ENCODE measurements at regions not wholly inside any gene's neighbourhood (a gene's known extent, or its start where the extent isn't known, plus 50 kb on each side); places are given as distances from the start of the nearest gene placed in this dataset.
"Not testable (repeated sequence)": the region's sequence is repeated elsewhere in the genome, so short reads cannot be mapped to it uniquely, and the experiment has no call there.

DNA sequence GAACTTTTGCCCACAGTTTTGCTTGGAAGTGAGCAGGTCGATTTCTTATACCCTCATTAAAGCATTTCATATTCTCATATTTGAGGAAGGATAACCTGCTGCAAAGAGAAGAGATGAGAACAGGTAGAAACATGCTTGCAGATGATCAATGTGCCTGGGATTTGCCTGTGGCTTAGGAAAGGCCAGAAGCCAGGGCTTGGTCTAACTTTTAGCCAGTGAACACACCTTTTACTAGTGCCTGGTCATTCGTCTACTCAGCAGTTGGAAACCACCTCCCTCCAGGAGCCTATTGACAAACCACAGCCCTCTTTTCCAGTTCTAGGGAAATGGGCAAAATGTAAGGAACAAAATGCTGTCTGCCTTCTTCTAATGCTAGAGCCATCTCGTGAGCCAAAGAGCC lies 518.3 kb downstream of the ADRA2A start:
- DNase-seq (ENCODE audit: low read depth) = no peak

DNA sequence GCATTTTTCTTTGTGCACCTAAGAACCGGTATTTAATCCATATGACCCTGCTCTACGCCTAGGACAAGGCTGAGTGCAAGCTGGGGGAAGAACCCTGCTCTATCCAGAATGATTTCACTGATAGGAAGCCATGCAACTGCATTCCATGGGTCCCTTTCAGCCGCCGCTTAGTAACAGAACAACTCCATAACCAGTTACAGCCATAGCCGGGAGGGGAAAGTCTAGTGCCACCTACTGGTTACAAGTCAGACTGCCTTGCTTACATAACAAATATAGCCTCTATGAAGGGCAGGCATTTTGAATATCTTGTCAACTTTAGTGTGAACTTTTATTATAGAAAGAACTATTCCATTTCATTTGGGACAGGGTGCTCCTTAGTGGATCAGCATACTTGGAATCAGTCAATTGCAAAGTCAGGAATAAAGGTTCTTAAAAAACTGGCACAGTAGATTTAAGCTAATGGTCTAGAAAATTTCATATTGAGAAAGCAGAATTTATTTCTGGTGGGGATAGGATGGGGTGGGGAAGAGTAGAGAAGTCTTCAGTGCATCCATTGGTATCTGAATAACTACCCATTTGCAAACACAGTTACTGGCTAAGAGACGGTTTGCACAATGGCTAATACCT lies 521.7 kb downstream of the ADRA2A start:
- DNase-seq (ENCODE audit: low read depth) = peak; percentile 26

DNA sequence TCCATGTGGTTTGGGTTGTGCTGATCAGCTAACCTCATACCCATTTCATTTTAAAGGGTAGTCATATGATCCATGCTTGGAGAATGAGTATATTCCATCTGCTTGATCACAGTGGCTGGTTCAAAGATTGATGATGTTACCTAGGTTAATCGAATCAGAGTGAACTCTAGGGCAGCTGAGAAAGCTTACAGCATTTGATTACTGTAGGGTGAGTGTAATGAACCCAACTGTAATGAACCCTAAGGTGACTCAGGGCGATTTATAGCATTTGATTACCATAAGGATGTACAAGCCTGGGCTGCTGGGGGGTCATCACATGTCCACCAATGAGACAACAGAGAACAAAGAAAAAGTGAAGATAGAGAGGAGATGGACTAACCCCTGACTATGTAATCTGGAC lies 523.1 kb downstream of the ADRA2A start:
- no peak for DNase-seq (ENCODE audit: low read depth)

DNA sequence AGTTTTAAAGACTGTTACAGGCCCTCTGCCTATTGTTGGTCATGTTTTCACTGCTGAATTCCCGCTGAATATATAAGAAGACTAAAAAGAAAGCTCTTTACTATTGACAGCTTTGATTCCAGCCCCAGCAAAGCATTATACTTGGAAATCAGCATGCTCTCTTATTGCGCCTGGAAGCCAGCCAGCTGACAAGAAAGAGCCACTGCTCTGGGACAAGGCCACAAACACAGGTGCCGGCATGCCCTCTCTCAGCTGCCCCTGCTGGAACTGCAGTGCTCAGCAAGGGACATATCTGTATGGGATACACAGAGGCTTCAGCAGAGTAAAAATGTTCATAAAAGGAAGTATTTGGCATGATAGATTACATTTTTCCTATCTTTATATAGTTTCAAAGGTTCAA lies 523.9 kb downstream of the ADRA2A start:
- DNase-seq (ENCODE audit: low read depth) = no peak

DNA sequence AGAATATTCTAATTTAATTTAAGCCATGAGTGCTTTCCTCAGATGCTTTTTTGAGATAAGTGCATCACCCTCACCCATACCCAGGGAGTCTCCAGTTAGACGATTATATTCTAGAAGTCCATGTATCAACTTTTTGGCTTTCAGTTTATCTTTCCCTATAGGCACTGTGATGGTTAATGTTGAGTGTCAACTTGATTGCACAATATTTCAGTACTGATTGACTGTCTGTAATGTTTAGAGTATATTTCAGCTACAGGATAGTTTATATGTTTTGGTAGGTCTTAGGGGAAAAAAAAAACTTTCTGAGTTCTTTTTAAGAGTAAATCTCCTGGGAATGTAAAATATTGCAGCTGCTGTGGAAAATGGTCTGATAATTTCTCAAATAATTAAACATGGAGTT lies 535.4 kb downstream of the ADRA2A start:
- no peak for DNase-seq (ENCODE audit: low read depth)

DNA sequence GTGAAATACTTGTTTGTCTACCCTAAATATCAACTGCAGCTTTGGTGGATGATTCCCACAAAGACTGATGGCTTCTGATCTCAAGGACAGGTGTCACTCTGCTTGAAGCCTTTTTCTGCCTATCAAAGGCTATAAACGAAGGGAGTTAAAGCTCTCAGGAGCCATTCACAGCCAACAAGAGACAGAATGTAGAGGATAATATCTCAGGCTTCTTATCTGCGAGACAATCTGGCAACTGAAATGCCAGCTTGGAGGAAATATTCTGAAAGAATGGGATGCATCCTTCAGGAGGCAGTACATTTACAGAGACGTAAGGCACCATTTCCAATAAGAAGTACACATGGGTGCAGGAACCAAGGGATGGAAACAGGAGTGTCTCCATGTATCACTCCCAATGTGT lies 549.4 kb downstream of the GPAM start:
- no peak for DNase-seq (ENCODE audit: low read depth)

DNA sequence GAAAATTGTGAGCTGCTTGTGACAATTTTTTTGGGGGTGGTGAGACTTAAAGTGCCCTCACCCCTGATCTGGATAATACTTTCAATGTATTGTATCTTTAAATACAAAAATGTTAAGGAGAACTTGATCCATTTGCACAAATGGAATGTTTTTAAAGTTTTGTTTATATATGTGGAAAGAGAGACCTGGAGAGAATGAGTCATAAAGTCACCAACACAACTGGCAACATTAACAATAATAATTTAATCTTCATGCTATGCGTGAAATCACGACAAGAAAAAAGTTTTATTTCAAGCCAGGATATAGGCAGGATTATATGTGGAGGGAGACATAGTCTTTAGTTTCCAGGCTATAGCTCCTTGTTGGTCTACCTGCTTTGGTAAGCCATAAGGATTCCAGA lies 537.5 kb downstream of the GPAM start:
- DNase-seq (ENCODE audit: low read depth) = no peak

DNA sequence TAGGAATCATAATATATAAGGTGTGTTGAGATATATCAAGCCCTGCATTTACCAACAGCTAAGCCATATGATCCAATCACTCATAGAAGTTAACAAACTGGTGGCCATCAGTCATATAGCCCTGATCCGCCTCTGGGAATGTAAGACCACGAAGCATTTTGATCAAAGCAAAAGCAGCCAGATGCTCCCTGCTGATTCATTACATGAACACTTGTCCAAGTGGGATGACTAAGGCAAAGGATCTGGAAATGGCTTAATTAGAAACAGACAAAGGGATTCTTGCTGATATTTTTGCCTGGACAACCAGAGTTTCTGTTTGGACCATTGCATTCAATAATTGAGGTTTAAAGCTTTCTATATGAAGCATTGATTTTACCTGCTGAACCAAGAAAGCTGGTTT lies 535.5 kb downstream of the GPAM start:
- peak; percentile 81 for DNase-seq (ENCODE audit: low read depth)

DNA sequence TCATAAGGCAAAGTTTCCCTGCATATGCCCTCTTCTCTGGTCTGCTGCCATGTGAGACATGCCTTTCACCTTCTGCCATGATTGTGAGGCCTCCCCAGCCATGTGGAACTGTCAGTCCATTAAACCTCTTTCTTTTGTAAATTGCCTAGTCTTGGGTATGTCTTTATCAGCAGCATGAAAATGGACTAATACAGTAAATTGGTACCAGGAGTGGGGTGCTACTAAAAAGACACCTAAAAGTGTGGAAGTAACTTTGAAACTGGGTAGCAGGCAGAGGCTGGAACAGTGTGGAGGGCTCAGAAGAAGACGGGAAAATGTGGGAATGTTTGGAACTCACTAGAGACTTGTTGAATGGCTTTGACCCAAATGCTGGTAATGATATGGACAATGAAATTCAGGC lies 534.5 kb downstream of the GPAM start:
- not testable (repeated sequence) for DNase-seq (ENCODE audit: low read depth)

DNA sequence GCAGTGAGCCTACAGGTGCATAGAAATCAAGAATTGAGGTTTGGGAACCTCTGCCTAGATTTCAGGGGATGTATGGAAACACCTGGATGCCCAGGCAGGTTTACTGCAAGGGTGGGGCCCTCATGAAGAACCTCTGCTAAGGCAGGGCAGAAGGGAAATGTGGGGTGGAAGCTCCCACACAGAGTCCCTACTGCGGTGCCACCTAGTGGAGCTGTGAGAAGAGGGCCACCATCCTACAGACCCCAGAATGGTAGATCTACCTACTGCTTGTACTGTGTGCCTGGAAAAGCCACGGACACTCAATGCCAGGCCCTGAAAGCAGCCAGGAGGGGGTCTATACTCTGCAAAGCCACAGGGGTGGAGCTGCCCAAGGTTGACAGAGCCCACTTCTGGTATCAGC lies 533.5 kb downstream of the GPAM start:
- no peak for DNase-seq (ENCODE audit: low read depth)

DNA sequence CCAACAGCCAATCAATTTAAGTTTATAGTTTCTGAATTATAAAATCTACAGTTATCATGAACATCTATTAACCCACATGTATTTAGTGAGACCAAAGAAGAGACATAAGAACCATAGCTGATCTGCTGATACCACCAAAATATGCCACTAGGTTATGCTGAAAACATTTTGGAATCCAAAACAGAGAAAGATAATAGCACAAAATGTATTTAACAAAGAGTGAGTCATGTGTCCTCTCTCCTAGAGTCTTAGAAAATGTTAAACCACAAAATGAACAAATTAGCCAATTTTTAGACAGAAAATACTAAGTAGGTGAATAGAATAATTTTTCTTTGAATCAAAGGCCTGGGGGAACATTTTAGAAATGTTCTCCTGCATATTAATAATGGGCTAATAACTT lies 527.5 kb downstream of the GPAM start:
- no peak for DNase-seq (ENCODE audit: low read depth)

DNA sequence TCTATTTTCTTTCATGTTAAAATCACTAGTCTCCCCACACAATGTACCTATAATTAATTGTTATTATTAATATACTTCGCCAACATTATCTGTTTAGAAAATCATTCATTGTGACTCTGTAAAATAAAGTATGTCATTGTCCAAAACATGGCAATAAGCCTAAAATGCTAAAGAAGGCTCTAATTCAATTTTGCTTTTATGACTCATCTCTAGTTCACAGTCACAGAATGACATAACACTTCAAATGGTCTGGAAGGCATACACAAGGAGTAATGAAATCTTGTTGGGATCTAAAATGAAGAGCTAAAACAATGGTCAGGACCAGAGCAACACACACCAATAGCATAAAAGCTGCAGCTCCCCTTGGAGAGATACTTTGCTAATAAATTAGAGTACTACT lies 505.8 kb downstream of the GPAM start:
- DNase-seq (ENCODE audit: low read depth) = no peak

DNA sequence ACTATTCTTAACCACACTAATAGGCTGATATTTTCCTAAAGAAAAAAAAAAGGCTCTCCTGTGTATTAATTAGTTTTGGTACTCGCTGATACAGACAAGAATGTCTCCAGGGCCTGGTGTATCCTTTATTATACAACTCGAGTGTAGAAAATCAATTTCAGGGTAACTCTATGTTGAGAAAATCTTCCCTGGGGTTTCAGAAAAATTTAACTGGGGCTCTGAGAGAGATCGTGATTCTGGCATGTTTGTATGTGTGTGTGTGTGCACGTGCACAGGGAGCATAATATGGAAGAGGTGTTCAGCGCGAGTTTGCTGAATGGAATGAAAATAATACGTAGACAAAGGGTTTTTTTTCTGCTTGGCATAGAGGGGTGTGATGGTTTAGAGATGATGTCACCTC lies 496.8 kb downstream of the GPAM start:
- DNase-seq (ENCODE audit: low read depth) = no peak

DNA sequence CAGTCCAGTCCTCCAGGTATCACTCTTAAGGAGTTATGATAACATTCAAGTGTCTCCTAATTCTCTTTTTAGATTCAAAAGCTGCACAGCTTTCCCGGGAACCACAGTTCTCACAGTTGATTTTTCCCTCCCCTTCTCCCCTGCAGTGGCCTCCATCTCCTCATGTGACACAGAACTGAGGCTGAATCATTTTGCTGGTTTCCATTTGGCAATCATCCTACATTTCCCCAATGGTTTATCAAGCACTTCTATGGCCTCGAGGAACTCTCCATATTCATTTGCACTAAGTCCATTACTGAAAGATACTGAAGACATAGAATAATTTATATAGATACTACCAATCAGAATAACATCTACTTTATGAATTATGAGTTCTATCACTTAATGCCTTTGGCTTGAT lies 484.9 kb downstream of the GPAM start:
- DNase-seq (ENCODE audit: low read depth) = no peak

DNA sequence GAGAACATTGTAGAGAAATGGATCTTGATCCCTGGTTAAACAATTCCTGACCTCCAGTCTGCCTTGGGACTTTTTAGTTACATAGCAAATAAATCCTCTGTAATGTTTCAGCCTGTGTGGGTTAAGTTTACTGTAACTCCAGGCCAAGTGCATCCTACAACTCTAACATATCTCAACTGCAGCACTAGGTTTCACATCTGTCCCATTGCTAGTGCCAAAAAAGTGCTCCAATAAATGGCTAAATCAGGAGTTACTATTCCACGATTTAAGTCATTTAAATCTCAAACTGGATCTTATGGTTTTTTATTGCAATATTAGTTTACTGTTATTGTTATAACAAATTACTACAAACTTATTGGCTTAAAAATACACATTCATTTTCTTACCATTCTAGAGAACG lies 479.6 kb downstream of the GPAM start:
- DNase-seq (ENCODE audit: low read depth) = no peak

DNA sequence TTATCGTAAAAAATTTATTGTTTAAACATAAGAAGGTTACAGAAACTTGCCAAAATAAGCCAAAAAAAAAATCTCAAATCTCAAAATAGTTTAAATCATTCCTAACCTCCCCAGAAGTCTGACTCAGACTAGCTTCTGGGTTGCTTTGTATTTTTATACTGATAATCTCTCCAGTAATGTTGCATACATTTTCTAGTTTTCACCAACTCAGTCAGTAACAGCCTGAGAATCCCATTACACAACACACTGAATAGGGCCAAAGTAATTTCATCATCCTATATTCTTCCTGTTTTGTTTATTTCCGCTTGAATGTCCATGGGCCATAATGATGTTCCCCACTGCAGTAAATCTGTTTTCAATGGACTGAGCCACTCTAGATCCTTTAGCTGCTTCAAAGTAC lies 478.5 kb downstream of the GPAM start:
- peak; percentile 72 for DNase-seq (ENCODE audit: low read depth)

DNA sequence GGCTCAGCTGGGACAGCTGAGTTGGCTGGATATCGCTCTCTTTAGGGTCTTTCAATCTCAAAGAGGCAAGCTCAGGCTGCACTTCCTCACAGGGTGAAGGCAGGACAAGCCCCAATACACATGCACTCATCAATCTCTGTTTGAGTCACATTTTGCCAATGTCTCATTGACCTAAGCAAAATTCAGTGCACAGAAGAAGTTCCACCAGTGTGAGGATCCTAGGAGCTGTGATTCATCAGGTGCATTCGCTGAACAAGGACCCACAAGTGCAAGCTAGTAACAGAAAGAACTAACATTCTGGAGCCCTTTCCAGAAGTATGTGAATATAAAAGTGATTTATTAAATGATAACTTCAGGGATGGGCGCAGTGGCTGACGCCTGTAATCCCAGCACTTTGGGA lies 477.2 kb downstream of the GPAM start:
- DNase-seq (ENCODE audit: low read depth) = no peak

DNA sequence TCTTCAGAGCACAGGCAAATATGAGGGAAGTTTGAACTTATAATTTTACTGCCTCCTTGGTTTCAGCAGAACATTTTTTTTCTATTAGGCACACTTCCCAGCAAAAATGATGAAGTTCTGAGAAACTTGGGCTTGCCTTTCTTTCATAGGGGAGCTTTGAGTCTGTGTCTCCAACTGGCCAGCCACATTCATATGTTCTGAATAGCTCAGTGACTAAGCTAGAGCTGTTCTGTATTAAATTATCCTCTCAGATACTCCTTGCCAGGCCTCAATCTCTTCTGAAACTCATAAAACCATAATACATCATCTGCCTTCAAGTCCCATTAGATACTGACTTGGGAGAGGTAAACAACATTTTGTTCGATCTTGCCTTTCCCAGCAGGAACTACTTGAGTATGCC lies 476.5 kb downstream of the GPAM start:
- peak; percentile 51 for DNase-seq (ENCODE audit: low read depth)

DNA sequence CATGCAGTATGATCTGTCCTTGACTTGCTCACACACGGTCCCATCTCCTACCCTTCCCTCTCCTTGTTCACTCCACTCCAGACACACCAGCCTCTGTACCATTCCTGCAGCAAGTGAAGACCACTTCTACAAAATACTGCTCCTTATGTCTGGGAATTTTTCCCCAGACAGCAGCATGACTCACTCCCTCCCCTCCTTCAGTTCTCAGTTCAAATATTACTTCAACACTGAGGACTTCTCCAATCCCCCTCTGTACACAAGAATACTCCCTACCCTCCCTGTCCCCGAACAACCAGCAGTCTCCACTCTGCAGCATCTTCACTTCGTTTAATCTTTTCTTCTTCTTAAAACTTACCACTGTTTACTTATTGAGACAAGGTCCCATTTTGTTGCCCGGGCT lies 474.0 kb downstream of the GPAM start:
- no peak for DNase-seq (ENCODE audit: low read depth)

DNA sequence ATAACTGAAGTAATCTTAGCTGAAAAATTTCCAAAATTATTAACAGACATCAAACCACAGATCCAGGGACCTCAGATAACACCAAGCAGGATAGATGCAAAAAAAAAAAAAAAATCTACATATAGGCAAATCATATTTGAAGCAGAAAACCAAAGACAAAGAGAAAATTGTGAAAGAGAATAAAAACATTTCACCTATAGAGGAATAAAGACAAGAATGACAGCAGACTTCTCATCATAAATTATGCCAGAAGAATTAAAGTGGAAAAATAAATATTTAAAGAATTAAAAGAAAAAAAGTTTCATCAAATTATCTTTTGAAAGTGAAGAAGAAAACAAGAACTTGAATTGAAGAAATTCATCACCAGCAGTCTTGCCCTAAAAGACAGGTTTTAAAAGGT lies 467.5 kb downstream of the GPAM start:
- no peak for DNase-seq (ENCODE audit: low read depth)

DNA sequence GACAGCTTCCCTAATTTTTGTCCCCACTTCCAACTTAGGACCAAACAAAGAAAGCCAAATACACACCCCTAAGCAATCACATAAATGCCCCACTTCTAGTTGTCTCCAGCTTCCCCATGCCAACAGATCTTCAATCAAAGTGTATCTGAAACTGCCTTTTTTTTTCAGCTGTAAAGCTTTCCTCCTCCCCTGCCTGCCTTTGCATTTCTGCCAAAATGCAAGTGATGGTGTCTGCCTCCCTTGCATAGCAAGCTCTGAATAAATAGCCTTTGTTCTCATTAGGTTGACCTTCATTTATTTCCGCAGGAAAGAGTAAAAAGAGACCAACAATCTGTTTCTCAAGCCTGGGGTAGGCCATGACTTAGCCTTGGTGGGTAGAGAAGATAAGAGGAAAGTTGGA lies 459.4 kb downstream of the GPAM start:
- DNase-seq (ENCODE audit: low read depth) = no peak

DNA sequence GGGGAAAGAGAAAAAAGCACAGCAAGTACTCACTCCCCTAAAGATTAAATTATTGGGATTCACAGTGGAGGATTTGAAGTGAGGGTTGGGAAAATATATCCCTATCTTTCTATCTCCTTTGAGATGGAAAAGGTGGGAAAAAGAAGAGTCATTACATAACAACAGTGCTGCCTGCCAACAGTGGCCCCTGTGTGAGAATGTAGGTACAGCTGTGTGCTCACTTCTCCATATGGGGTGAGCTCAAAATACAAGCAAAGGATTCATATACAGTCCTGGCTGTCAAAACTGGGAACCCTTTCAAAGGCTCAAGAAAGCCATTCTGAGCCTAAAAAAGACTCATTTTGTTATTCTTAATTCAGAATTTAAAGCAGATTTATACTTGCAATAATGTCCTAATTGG lies 458.5 kb downstream of the GPAM start:
- no peak for DNase-seq (ENCODE audit: low read depth)

DNA sequence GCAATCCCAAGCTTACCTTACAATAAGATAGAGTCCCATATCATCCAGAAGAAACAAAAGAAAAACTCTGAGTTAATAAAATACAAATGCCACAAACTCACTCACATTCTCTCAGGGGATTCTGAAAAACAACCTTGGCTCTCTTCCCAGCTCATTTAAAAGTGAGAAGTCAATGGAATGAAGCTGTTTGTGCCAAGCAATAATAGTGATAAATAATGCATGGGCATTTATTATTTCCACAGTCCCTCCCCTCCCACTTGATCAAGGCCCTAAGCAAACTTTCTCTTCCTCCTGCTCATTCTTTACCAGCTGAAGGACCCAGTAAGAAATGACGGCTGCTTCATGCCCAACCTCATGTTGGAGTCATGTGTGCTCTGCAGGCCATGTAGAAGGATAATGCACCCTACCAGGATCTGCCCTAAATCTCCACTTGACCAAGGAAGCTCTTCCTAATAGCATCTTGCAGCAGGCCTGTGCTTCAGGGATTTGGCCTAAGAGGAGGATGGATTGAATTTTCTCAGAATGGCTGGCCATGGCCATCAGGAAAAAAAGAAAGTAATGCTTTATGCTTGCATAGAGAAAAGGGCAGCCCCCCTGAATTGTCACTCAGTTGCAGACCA lies 451.3 kb downstream of the GPAM start:
- DNase-seq (ENCODE audit: low read depth) = no peak

DNA sequence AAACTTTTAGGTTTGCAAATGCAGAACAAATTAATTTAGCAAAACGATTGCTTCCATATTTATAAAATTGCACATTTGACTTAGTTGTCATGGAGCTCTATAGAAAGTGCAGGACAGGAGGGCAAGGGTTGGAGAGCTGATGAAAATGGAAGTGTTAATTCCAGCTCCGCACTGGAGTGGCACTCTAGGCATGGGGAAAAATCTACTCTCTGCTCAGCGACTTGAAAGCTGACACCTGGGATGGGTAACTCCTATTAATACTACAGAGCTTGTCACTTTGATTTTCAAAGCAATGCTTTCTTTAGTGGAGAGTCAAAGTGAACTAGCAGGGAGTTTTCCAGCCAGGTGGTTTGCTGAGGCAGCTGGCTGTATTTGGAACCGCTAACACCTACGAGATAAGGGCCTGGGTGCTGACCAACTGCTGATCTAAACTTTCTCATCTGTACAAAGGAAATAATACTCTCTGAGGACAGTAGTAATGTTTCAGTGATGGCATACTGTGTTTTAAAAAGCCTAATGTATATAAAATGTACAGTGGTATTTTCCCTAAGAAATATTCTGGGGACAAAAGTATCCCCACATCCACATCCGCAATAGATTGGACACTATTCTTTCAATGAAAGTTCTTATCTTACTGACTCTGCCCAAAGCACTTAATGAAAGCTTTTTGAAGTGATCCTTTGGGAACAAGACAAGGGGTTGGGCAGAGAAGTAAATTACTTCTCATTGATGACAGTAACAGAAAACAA lies 444.3 kb downstream of the GPAM start:
- DNase-seq (ENCODE audit: low read depth) = no peak
